Stimulated activated CD8-positive, alpha-beta memory T cell treated with anti-CD3 and anti-CD28 coated beads, Interleukin-12 subunit alpha, Interleukin-12 subunit beta, amount 100 ng/mL, for 1 hour (primary cell): ENCODE measurements at regions not wholly inside any gene's neighbourhood (a gene's known extent, or its start where the extent isn't known, plus 50 kb on each side); places are given as distances from the start of the nearest gene placed in this dataset.
A peak's percentile ranks its signal among the peaks of the same experiment; 100 is the strongest.
"Not testable (repeated sequence)": the region's sequence is repeated elsewhere in the genome, so short reads cannot be mapped to it uniquely, and the experiment has no call there.

Experiments
- DNase-seq: peaks from one replicate; pipeline ENCODE4 v3.0.0-alpha.2; 2020; ENCODE audit warnings: low read depth

DNA sequence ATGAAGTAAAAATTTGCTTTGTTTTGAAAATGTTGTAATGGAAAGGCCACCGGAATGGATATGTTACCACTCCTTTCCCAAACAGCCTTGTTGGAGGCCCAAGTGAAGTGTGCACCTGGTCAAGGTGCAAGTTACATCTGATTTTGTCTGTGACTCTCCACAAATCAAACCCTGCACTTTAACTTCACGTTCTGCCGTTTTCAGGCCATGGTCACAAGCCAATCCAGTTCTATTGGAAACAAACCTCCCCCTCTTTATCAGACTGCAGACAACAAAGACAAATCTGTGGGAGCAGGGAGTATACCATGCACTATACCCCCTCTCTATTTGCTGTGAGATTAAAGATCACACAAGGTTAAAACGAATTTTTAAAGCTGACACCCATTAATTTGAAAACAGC is 155.6 kb upstream of the RFC3 start:
- no peak for DNase-seq

DNA sequence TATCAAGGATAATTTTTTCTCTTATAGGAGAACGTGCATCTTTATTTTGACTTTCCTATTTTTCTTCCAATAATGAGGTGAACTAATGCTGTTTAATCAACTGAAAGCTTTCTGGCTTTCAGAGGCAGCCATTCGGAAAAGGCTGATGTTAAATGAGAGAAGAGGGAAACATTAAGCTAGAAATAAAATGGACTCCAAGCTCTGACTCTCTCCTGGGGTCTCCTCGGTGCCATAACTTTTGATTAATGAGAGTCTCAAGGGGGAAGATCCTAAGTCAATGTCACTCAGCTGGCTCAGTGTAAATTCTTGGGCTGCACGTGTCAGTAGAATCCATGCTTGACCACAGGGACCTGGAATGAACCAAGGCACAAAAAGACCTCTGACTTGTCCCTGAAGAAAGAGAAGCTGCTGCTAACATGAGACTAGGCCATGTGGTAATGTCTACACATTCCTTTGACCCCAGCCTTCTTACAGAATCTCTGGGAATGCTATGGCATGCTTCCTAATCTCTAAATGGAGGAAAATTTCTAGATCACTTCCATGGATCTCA is 152.2 kb upstream of the RFC3 start:
- no peak for DNase-seq

DNA sequence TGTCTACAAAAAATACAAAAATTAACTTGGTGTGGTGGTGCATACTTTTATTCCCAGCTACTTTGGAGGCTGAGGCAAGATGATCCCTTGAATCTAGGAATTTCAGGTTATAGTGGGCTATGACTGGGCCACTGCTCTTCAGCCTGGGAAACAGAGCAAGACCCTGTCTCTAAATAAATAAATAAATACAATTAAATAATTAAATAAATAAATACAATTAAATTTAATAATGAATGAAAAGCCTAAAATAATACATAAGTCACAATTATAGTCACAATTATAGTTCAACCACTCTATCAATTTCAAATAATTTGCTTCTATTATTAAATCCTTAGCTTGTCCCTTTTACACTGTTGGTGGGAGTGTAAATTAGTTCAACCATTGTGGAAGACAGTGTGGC is 146.4 kb upstream of the RFC3 start:
- DNase-seq: no peak

DNA sequence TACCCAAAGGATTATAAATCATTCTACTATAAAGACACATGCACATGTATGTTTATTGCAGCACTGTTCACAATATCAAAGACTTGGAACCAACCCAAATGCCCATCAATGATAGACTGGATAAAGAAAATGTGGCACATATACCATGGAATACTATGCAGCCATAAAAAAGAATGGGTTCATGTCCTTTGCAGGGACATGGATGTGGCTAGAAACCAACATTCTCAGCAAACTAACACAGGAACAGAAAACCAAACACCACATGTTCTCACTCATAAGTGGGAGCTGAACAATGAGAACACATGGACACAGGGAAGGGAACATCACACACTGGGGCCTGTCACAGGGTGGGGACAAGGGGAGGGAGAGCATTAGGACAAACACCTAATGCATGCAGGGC is 145.9 kb upstream of the RFC3 start:
- not testable (repeated sequence) for DNase-seq

DNA sequence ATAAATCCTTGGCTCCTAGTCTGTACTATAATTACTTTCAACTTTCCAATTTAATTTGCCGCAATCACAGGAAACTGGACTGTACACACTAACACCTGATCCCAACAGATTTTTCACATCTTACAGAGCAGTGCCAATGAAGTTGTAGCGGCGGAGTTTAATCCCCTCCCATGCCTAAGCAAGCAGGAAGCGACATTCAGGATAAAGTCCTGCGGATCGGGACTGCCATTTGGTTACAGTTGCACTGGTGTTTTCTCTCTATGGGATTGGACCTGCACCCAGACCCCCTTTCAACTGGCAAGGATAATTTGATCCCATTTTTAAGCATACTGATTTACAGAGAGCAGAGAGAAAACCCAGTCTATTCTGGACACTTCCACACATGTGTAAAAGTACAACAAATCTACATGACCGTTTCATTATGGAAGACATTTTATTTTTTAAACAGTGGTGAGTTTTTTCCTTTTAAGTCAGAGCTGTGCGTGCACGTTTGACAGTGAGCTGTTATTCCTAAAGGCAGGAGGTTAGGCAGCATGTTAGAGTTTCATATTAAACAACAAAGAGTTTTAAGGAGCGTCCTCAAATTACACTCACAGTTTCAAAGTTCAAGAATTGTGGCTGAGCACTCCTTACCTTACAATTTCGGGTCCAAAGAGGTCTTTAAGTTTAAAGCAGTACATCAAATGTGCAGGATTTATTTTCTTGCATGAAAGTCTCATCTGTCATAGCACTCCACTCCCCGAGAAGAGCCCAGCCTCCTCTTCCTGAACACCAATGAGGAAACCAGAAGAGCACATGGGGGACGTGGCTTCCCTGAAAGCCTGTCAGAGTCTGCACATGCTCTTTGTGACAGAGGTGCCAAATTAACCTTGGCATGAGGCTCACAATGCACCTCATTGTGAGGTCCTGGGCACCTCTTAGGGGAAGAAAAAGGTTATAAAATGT is 141.6 kb upstream of the RFC3 start:
- no peak for DNase-seq

DNA sequence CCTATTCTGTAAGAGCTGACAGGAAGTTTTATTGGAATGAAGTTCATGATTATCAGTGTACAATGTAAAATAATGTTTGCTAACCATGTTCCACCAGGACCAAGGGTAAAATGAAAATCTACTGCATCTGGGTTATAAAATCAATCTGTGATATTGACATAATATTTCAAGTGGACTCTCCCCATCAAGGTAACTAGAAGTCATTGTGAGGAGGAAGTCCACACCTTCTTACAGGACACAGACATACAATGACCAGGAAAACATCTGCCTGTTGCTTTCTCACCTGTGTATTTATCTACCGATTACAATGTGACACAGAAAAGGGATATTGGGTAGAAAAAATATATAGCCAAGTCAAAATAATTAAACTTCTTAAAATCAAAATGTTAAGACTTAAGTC is 140.7 kb upstream of the RFC3 start:
- no peak for DNase-seq

DNA sequence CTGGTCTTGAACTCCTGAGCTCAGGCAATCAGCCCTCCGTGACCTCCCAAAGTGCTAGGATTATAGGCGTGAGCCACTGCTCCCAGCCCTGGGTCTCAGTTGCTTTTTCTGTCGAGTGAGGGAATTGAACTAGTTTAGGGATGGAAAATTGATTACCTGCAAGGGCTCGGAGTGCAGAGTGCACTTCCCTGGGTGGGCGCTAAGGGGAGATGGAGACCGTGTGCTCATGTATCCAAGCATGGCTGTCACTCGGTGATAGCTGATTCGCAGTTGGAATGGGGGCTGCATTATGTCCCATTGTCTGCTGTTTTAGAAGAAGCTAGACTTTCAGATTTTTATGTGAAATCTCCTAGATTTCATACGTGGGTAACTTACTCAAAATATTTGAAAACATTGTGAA is 139.9 kb upstream of the RFC3 start:
- no peak for DNase-seq

DNA sequence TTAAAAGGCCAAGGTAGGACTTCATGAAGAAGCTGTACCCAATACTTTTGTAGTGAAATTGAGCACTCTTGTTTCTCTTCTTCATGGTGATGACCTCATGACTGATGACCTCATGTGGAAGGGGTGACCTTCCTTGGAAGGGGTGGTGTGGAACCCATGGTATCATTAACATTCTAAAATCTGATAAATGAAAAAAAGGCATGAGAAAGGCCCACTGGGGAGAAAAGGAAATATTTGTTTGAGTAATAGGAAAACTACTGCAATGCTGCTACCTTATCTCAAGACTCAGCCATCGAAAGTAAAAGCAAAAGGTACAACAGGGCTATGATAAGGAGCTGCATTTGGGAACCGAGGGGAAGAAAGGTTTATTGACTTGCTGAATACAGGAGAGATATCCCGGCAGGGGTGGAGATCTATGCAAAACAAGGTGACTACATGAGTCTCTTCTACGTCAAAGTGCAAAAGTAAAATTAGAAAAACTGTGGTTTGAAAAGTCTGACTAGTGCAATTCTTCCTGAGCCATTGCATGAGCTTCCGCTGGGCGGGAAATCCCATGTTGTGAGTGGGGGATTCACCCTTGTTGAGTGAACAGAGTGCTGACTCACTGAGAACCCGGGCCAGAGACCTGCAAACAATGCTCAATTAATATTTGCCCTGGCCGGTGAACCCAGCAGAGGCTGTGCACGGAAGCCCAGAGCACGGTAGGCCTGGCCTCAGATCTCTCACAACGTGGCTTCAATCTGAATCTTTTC is 138.9 kb upstream of the RFC3 start:
- DNase-seq: peak; percentile 30

DNA sequence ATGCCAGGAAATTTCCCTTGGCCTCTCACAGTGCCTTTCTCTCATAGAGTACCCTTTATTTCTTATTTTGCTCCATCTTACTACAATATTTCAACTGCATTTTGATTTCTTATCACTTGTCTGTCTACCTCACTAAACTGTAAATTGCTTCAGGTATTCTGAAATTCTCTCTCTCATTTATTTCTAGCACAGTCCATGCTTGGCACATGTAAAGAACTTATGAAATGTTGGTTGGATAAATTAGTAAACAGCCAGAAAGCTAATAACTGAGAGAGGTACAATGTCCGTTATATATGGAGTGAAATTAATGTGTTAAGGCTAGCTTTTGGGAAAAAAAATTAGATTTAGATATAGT is 138.3 kb upstream of the RFC3 start:
- no peak for DNase-seq

DNA sequence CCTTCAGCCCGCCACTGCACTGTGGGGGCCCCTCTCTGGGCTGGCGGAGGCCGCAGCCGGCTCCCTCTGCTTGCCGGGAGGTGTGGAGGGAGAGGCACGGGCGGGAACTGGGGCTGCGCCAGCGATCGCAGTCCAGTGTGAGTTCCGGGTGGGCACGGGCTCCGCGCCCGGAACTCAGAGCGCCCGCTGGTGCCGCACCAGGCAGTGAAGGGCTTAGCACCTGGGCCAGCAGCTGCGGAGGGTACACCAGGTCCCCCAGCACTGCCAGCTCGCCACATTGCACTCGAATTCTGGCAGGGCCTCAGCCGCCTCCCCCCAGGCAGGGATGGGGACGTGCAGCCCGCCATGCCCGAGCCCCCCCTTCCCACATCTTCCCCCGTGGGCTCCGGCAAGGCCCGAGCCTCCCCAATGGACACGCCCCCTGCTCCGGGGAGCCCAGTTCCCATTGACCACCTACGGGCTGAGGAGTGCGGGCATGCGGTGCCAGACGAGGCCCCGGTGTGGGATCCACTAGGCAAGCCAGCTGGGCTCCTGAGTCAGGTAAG is 135.9 kb upstream of the RFC3 start:
- DNase-seq: no peak

DNA sequence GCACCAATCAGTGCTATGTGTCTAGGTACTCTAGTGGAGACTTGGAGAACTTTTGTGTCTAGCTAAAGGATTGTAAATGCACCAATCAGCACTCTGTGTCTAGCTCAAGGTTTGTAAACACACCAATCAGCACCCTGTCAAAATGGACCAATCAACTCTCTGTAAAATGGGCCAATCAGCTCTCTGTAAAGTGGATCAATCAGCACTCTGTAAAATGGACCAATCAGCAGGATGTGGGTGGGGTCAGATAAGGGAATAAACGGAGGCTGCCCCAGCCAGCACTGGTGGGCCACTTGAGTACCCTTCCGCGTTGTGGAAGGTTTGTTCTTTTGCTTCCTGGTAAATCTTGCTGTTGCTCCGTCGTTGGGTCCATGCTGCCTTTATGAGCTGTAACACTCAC is 135.3 kb upstream of the RFC3 start:
- DNase-seq: not testable (repeated sequence)

DNA sequence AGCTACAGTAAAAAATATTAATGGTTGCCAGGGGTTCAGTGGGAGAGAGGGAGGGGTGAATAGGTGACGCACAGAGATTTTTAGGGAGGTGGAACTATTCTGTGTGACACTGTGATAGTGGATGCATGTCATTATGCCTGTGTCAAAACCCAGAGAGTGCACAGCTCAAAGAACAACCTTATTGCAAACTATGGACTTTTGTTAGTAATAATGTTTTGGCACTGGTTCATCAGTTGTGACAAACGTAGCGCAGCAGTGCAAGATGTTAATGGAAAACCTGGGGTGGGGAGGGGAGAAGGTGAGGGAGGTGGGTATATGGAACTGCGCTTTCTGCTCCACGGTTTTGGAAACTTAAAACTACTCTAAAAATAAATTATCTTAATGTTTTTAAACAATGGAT is 134.6 kb upstream of the RFC3 start:
- no peak for DNase-seq

DNA sequence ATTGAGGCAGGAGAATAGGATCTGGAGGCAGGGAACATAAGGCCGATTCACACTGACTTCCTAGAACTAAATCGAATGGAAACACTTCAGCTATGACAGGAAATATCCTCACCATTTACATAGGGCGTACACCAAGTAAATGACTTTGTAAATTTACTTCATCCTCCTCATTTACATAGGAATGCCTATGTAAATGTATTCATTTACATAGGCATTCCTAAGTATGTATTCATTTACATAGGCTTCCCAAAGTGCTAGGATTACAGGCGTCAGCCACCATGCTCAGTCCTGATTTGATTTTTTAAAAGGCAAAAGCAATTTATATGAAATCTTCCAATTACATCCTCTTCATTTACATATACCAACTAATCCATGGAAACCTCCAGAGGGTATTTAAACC is 133.1 kb upstream of the RFC3 start:
- no peak for DNase-seq

DNA sequence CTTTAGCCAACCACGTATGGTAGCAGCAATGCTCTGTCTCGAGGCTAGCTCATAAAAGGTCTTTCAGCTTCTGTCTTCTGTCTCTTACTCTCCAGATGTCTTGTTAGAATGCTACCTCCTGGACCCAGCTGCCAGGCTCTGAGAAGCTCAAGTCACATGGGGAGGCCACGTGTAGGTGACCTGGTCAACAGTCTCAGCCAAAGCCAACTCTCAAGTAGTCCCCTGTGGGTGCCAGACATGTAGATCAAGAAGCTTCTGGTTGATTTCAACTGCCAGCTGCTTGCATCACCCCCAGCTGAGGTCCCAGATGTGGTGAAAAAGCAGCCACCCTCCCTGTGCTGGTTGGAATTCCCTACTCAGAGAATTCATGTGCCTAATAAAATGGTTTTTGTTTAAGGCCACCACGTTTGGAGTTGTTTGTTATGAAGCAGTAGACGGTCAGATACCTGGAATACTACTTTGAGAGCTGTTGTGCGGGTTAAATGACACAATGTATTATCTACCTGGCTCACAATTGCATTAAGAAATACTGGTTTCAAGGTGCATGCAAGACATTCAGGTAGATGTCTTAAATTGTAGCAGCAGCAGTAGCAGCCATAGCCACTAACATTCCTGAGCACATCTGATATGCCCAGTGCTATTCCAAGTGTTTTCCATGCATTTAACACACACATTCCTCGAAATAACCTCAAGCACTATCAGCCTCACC is 131.0 kb upstream of the RFC3 start:
- no peak for DNase-seq

DNA sequence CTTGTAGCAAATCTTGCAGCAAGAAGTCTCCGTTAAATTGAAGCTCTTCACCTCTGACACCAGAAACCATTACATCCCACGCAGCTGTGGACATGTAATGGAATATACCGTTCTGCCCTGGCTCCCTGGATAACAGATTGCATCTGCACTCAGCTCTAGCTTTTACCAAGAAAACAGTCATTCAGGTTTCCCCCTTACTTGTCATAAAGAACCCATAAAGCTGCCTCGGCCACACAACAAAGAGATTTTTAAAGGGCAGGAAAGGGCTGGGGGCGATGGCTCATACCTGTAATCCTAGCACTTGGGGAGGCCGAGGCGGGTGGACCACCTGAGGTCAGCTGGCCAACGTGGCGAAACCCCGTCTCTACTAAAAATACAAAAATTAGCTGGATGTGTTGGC is 127.6 kb upstream of the RFC3 start:
- no peak for DNase-seq

DNA sequence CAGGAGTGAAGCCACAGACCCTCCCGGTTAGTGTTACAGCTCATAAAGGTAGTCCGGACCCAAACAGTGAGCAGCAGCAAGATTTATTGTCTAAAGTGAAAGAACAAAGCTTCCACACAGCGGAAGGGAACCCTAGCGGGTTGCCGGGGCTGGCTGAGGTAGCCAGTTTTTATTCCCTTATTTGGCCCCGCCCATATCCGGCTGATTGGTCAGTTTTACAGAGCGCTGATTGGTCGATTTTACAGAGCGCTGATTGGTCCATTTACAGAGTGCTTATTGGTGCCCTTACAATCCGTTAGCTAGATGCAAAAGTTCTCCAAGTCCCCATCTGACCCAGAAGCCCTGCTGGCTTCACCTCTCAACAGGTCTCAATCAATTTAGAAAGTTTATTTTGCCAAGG is 126.0 kb upstream of the RFC3 start:
- no peak for DNase-seq

DNA sequence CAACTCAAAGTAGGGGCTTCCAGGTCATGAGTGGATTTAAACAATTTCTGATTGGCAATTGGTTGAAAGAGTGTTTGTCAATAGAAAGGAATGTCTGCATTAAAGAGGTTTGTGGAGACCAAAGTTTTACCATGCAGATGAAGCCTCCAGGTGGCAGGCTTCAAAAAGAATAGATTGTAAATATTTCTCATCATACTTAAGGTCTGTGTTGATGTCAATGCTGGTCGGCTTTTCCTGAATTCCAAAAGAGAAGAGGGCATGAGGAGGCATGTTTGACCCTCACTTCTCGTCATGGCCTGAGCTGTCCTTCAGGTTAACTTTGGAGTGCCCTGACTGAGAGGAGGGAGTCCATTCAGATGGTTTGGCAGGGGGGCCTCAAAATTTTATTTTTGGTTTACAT is 125.4 kb upstream of the RFC3 start:
- no peak for DNase-seq

DNA sequence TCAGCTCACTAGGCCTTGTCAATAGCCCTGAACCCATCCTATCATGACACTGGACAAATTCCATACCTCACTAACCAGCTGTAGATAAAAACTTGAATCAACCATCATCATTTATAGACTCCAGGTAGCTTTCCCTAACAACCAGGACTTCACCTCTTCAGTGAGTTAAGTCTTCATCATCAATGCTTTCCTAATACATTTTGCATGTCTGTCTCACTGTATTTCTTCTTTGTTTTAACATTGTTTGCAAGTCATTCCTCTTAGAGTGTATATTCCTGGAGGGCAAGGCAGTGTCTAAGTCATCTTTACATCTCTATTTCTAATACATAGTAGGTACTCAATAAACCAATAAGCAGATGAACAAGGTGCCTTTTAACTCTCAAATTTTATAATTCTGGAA is 123.4 kb upstream of the RFC3 start:
- no peak for DNase-seq

DNA sequence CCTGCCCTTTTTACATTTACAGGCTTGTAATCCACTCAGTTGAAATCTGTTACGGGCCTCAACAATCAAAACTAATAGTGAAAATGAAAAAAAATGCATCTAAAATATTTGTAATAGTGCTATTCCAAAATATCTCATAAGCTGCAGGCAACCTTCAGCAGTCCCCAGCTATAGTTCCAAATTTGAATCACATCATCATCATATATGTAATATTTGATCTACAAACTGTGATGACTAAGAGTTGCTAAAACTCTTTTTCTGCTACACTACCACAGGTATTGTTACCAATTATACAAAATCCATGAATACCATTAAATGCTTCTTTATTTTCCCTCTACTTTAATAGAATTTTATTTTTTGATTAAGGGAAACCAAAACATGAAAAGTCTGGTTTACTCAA is 121.4 kb upstream of the RFC3 start:
- DNase-seq: no peak

DNA sequence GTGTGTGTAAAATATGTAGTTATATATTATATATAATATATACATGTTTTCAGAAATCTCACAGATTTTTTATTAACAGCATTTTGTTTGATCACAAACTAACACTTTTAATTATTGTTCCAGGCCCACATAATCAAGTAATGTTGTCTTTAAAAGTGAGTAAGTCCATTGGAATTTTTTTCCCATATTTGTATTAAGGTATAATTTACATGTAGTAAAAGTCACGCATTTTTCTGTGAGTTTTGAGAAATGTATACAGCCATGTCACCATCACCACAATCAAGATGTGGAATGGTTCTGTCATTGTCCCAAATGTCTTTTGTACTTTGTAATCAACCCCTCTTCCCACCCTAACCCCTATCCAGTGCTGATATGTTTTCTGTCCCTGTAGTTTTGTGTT is 120.0 kb upstream of the RFC3 start:
- DNase-seq: no peak

DNA sequence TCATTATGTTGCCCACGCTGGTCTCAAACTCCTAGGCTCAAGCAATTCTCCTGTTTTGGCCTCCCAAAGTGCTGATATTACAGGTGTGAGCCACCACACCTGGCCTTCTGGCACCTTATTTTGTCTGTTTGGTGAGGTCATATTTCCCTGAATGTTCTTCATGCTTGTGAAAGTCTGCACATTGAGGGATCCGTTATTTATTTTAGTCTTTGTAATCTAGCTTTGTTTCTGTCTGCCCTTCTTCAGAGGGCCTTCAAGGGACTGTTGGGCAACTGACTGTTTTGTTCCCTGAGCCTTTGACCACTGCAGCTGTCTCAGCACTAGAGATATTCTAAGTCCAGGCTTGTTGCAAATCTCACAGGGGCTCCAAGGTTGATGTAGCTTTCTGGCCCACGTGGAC is 110.5 kb upstream of the RFC3 start:
- no peak for DNase-seq

DNA sequence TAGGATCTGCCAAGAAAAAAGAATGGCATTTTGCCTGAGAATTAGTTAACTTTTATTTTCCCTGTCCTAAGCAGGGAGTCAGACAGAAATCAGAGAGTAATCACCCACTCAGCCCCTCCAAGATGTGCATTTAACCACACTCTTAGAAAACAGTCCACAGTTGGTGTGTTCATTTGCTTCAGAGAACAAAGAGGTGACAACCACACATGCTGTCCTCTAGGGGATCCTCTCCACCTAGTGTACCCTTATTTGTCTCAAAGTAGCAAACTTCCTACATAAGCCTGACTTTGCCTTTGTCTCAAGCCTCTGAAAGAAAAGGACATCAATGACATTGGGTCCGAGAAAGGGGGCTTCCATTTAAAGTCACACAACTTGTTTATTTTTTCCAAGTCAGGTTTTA is 107.0 kb upstream of the RFC3 start:
- no peak for DNase-seq
